ENCODE measurements at regions not wholly inside any gene's neighbourhood (a gene's known extent, or its start where the extent isn't known, plus 50 kb on each side); places are given as distances from the start of the nearest gene placed in this dataset.

DNA sequence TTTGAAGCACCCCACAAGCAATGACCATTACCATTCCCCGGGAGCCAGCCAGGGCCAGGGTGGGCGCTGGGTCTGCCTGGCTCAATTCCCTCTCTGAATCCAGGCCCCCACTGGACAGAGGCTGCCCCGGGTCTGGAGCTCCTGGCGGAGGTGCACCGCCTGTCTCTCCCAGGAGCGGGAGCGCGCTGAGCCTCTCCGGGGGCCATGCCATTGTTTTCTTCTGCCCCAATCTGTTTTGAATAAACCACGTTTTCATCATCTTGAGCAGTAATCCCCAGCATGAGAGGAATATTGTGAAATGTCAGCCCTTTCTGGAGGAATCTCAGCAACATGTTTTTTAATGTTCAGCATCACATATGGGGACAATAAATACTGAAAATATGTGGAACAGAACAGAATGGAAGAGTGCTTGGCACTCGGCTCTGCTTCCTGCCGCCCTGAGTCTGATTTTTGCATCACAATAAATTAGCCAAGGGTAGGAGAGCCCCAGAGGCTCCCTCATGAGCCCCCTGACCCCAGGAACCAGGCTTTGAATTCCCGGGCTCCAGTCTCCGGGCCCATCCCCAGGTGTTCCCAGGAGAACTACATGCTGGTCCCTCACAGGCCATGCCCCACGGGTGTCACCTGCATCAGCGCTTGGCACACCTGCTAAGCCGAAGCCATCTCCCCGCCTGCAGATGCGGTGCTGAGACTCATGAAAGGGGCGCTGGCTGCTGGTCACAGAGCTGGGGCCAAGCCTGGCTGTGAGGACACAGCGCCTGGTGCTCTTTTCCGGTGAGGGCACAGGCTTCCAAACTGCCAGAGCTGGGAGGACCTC lies 88.8 kb downstream of the INHBB start:
- ChIA-PET CTCF (no interaction called here), POLR2A (no interaction called here)
- Histone ChIP-seq H3K27ac (ENCODE audit: low read length) (no peak overlapping the region), H3K4me1 (ENCODE audit: control insufficient read depth in 1 of 2, extremely low read depth in 1 of 2, insufficient read depth in 2 of 2, low read length in 2 of 2) (no peaks in the 10 kb centered on the region), H3K36me3 (ENCODE audit: control insufficient read depth in 2 of 2, extremely low read depth in 1 of 2, insufficient read depth in 1 of 2, low read length in 1 of 2) (no peaks in the 10 kb centered on the region), H3K9me3 (no peaks in the 10 kb centered on the region), H3K4me3 (ENCODE audit: control insufficient read depth in 1 of 2, extremely low read depth in 1 of 2, low read length in 1 of 2) (no peak overlapping the region), H3K27me3 (replicated peaks in 1 of 2; ENCODE audit: control insufficient read depth in 2 of 2, extremely low read depth in 1 of 2, insufficient read depth in 2 of 2, low read length in 1 of 2) (peaks cover 0 to 42% of the 10 kb centered on the region in 2 experiments)
- Mint-ChIP-seq H3K4me3 (no peak overlapping the region), H3K4me1 (no peaks in the 10 kb centered on the region), H3K9me3 (no peaks in the 10 kb centered on the region), H3K27ac (no peak overlapping the region), H3K27me3 (peaks cover 20% of the 10 kb centered on the region in 2 donors), H3K36me3 (no peaks in the 10 kb centered on the region)
- DNase-seq (no peak), ATAC-seq (replicated peaks in 1 of 4) (no peak)
- 72% methylated on average over 18 of the region's 22 CpGs for WGBS (ENCODE audit: insufficient coverage)

DNA sequence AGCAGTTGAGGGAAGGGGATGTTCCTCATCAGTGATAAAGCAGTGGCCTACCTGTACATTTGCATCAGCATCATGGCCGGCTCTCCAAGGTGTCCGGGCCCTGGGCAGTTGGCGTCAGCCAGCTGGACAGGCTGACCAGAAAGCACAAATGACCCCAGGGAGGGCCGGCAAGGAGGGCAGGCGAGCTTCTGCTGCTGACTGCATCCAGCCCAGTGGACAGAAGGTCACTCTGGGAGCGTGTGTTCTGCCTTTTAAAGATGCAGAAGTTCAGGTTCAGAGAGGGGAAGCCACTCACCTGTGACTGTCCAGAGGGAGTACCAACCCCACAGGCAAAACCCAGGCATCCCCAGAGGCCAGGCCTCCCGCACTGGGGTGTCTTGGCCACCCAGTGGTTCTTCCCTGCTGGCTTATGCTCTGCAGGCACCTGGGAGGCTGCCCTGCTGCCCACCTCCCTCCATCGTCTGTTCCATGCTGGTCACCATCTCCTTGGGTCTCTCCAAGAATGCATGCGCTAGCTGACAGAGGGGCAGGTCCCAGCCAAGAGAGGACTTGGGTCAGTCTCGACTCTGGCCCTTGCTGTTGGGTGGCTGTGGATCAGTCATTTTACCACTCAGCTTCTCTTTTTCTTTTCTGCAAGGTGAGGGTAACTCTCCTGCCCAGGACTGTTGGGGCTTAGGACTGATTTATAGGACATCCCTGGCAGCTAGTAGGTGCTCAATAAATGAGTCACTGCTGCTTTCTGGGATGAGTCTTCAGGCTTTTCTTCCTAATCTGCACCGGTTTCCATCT lies 89.9 kb downstream of the INHBB start:
- no peak overlapping the region for H3K27ac ChIP-seq (ENCODE audit: low read length)
- H3K27me3 Mint-ChIP-seq = peaks cover 22 to 26% of the 10 kb centered on the region in 2 donors
- H3K27me3 ChIP-seq (replicated peaks in 1 of 2; ENCODE audit: control insufficient read depth in 2 of 2, extremely low read depth in 1 of 2, insufficient read depth in 2 of 2, low read length in 1 of 2) = peaks cover 3 to 42% of the 10 kb centered on the region in 2 experiments
- H3K4me1 Mint-ChIP-seq = no peaks in the 10 kb centered on the region
- no peak overlapping the region for H3K27ac Mint-ChIP-seq
- no peak overlapping the region for H3K4me3 Mint-ChIP-seq
- 73% methylated on average over 10 of the region's 11 CpGs for WGBS (ENCODE audit: insufficient coverage)
- DNase-seq (no peak), ATAC-seq (replicated peaks in 1 of 4) (no peak)
- H3K9me3 Mint-ChIP-seq = no peaks in the 10 kb centered on the region
- no peaks in the 10 kb centered on the region for H3K9me3 ChIP-seq
- CTCF ChIA-PET = no interaction called here
- H3K36me3 ChIP-seq (ENCODE audit: control insufficient read depth in 2 of 2, extremely low read depth in 1 of 2, insufficient read depth in 1 of 2, low read length in 1 of 2) = no peaks in the 10 kb centered on the region
- H3K4me3 ChIP-seq (ENCODE audit: control insufficient read depth in 1 of 2, extremely low read depth in 1 of 2, low read length in 1 of 2) = no peak overlapping the region
- no peaks in the 10 kb centered on the region for H3K36me3 Mint-ChIP-seq
- H3K4me1 ChIP-seq (ENCODE audit: control insufficient read depth in 1 of 2, extremely low read depth in 1 of 2, insufficient read depth in 2 of 2, low read length in 2 of 2) = no peaks in the 10 kb centered on the region
- POLR2A ChIA-PET = no interaction called here

DNA sequence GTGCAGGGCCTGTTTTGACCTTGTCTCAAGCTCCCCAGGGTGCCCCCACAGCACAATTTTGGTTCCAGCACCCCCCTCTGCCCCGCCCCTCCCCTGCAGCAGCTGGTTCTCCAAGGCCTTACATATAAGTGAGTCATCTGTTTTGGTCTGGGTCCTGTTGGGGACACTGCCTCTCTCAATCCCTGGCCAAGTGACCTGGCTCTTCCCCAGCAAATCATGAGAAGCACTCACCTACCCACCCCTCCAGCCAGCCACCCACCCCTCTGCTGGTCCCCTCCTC lies 90.5 kb downstream of the INHBB start:
- H3K4me1 Mint-ChIP-seq = no peaks in the 10 kb centered on the region
- CTCF ChIA-PET = no interaction called here

GRCh38 chr2:120436885-120437603 lies 91.1 kb downstream of the INHBB start:
- Mint-ChIP-seq H3K27me3 (peaks cover 31 to 33% of the 10 kb centered on the region in 2 donors), H3K27ac (no peak overlapping the region), H3K36me3 (no peaks in the 10 kb centered on the region), H3K4me3 (no peak overlapping the region), H3K4me1 (peaks cover 0 to 3% (median 0%) of the 10 kb centered on the region in 3 donors), H3K9me3 (no peaks in the 10 kb centered on the region)
- no peaks in the 10 kb centered on the region for H3K36me3 ChIP-seq (ENCODE audit: control insufficient read depth in 2 of 2, extremely low read depth in 1 of 2, insufficient read depth in 1 of 2, low read length in 1 of 2)
- DNase-seq (peak in 2 of 35 experiments; percentile 12 to 25), ATAC-seq (replicated peaks in 1 of 4) (no peak)
- WGBS (ENCODE audit: insufficient coverage) = 80% methylated on average over 1 of the region's 7 CpGs
- H3K9me3 ChIP-seq = no peaks in the 10 kb centered on the region
- no peak overlapping the region for H3K27ac ChIP-seq (ENCODE audit: low read length)
- peaks cover 0 to 1% of the 10 kb centered on the region in 2 experiments for H3K4me1 ChIP-seq (ENCODE audit: control insufficient read depth in 1 of 2, extremely low read depth in 1 of 2, insufficient read depth in 2 of 2, low read length in 2 of 2)
- ChIA-PET POLR2A (no interaction called here), CTCF (no interaction called here)
- no peak overlapping the region for H3K4me3 ChIP-seq (ENCODE audit: control insufficient read depth in 1 of 2, extremely low read depth in 1 of 2, low read length in 1 of 2)
- H3K27me3 ChIP-seq (replicated peaks in 1 of 2; ENCODE audit: control insufficient read depth in 2 of 2, extremely low read depth in 1 of 2, insufficient read depth in 2 of 2, low read length in 1 of 2) = peaks cover 3 to 51% of the 10 kb centered on the region in 2 experiments

More for the DNA sequence above, 90.5 kb downstream of the INHBB start:
- Histone ChIP-seq H3K36me3 (ENCODE audit: control insufficient read depth in 2 of 2, extremely low read depth in 1 of 2, insufficient read depth in 1 of 2, low read length in 1 of 2) (no peaks in the 10 kb centered on the region), H3K4me3 (ENCODE audit: control insufficient read depth in 1 of 2, extremely low read depth in 1 of 2, low read length in 1 of 2) (no peak overlapping the region), H3K27ac (ENCODE audit: low read length) (no peak overlapping the region), H3K9me3 (no peaks in the 10 kb centered on the region), H3K4me1 (ENCODE audit: control insufficient read depth in 1 of 2, extremely low read depth in 1 of 2, insufficient read depth in 2 of 2, low read length in 2 of 2) (no peaks in the 10 kb centered on the region), H3K27me3 (replicated peaks in 1 of 2; ENCODE audit: control insufficient read depth in 2 of 2, extremely low read depth in 1 of 2, insufficient read depth in 2 of 2, low read length in 1 of 2) (peaks cover 3 to 45% of the 10 kb centered on the region in 2 experiments)
- WGBS (ENCODE audit: insufficient coverage) = no CpG with 5 or more reads among the region's 1 CpG
- Mint-ChIP-seq H3K36me3 (no peaks in the 10 kb centered on the region), H3K27me3 (peaks cover 26 to 27% of the 10 kb centered on the region in 2 donors), H3K27ac (no peak overlapping the region), H3K9me3 (no peaks in the 10 kb centered on the region), H3K4me3 (no peak overlapping the region)
- DNase-seq (no peak), ATAC-seq (replicated peaks in 1 of 4) (no peak)
- POLR2A ChIA-PET = no interaction called here

- Mint-ChIP-seq H3K27ac (no peak overlapping the region), H3K27me3 (peaks cover 34 to 38% of the 10 kb centered on the region in 2 donors), H3K9me3 (no peaks in the 10 kb centered on the region), H3K4me1 (peaks cover 2 to 6% (median 3%) of the 10 kb centered on the region in 3 donors), H3K4me3 (no peak overlapping the region), H3K36me3 (no peaks in the 10 kb centered on the region)
- H3K4me1 ChIP-seq (ENCODE audit: control insufficient read depth in 1 of 2, extremely low read depth in 1 of 2, insufficient read depth in 2 of 2, low read length in 2 of 2) = peaks cover 2 to 7% of the 10 kb centered on the region in 2 experiments
- WGBS (ENCODE audit: insufficient coverage) = 92% methylated on average over 2 of the region's 10 CpGs
- no peak for DNase-seq
- H3K36me3 ChIP-seq (ENCODE audit: control insufficient read depth in 2 of 2, extremely low read depth in 1 of 2, insufficient read depth in 1 of 2, low read length in 1 of 2) = no peaks in the 10 kb centered on the region
- ChIA-PET CTCF (no interaction called here), POLR2A (no interaction called here)
- H3K27ac ChIP-seq (ENCODE audit: low read length) = no peak overlapping the region
- H3K9me3 ChIP-seq = no peaks in the 10 kb centered on the region
- ATAC-seq (replicated peaks in 1 of 4) = no peak
- H3K27me3 ChIP-seq (replicated peaks in 1 of 2; ENCODE audit: control insufficient read depth in 2 of 2, extremely low read depth in 1 of 2, insufficient read depth in 2 of 2, low read length in 1 of 2) = peaks cover 6 to 57% of the 10 kb centered on the region in 2 experiments
- no peak overlapping the region for H3K4me3 ChIP-seq (ENCODE audit: control insufficient read depth in 1 of 2, extremely low read depth in 1 of 2, low read length in 1 of 2)
Measured at GRCh38 chr2:120437604-120438000, 91.7 kb downstream of the INHBB start.

- H3K4me1 ChIP-seq (ENCODE audit: control insufficient read depth in 1 of 2, extremely low read depth in 1 of 2, insufficient read depth in 2 of 2, low read length in 2 of 2) = peaks cover 2 to 13% of the 10 kb centered on the region in 2 experiments
- 59% methylated on average over 9 of the region's 13 CpGs for WGBS (ENCODE audit: insufficient coverage)
- no peak overlapping the region for H3K27ac Mint-ChIP-seq
- POLR2A ChIA-PET = no interaction called here
- H3K4me3 ChIP-seq (ENCODE audit: control insufficient read depth in 1 of 2, extremely low read depth in 1 of 2, low read length in 1 of 2) = no peak overlapping the region
- no peak for ATAC-seq (replicated peaks in 1 of 4)
- no peaks in the 10 kb centered on the region for H3K9me3 ChIP-seq
- DNase-seq = no peak
- peaks cover 5 to 10% (median 6%) of the 10 kb centered on the region in 3 donors for H3K4me1 Mint-ChIP-seq
- no peak overlapping the region for H3K4me3 Mint-ChIP-seq
- no peaks in the 10 kb centered on the region for H3K9me3 Mint-ChIP-seq
- H3K27me3 ChIP-seq (replicated peaks in 1 of 2; ENCODE audit: control insufficient read depth in 2 of 2, extremely low read depth in 1 of 2, insufficient read depth in 2 of 2, low read length in 1 of 2) = peaks cover 8 to 66% of the 10 kb centered on the region in 2 experiments
- no peak overlapping the region for H3K27ac ChIP-seq (ENCODE audit: low read length)
- peaks cover 38 to 44% of the 10 kb centered on the region in 2 donors for H3K27me3 Mint-ChIP-seq
- H3K36me3 ChIP-seq (ENCODE audit: control insufficient read depth in 2 of 2, extremely low read depth in 1 of 2, insufficient read depth in 1 of 2, low read length in 1 of 2) = no peaks in the 10 kb centered on the region
- CTCF ChIA-PET = no interaction called here
- no peaks in the 10 kb centered on the region for H3K36me3 Mint-ChIP-seq
Measured at GRCh38 chr2:120438301-120439066, 92.5 kb downstream of the INHBB start.

Measured in T-cell (primary cell).